NCI-H510A (cell line): ENCODE measurements at regions not wholly inside any gene's neighbourhood (a gene's known extent, or its start where the extent isn't known, plus 50 kb on each side); places are given as distances from the start of the nearest gene placed in this dataset.
"Not testable (repeated sequence)": the region's sequence is repeated elsewhere in the genome, so short reads cannot be mapped to it uniquely, and the experiment has no call there.

ENCODE experiments used
- DNase-seq: peaks from one replicate; lab custom pipeline; 2025; lab: John Stamatoyannopoulos, UW

- DNase-seq = not testable (repeated sequence)
Observed at GRCh38 chr1:203998571-203998970, 74.3 kb upstream of the SOX13 start.

GRCh38 chr1:203999618-204000017, 73.3 kb upstream of the SOX13 start:
- DNase-seq = no peak

- DNase-seq = no peak
Observed at GRCh38 chr1:204001166-204001901, 71.6 kb upstream of the SOX13 start.

DNA sequence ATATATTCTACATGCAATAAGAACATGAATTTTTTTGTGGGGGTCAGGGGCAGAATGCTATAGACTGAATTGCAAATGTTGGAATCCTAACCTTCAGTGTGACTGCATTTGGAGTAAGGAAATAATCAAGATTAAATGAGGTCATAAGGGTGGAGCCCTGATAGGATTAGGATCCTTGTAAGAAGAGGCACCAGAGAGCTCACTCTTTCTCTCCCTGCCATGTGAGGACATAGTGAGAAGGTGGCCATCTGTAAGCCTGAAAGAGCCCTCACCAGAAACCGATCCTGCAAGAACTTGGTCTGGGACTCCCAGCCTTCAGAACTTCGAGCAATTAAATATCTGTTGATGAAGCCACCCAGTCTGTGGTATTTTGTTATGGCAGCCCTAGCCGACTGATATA, 70.3 kb upstream of the SOX13 start:
- no peak for DNase-seq

DNA sequence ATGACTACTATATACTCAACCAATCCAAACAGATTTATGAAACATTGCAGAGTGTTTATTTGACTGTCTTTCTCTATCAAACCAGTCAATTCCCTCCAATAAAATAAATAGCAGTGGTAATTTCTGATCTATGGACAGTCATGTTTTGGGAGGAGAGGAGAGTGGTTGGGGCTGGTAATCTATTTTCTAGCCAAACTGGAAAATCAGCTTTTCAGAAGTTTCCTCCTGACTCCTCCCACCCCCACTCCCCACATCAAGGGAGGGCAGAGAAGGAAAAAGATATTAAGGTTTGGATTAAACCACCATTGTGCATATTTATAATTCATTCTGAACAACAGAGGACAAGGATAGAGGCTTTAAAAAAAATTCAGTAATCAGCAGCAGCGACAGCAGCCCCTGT, 69.4 kb upstream of the SOX13 start:
- no peak for DNase-seq

- no peak for DNase-seq
Observed at GRCh38 chr1:204011426-204011825, 61.5 kb upstream of the SOX13 start.

DNA sequence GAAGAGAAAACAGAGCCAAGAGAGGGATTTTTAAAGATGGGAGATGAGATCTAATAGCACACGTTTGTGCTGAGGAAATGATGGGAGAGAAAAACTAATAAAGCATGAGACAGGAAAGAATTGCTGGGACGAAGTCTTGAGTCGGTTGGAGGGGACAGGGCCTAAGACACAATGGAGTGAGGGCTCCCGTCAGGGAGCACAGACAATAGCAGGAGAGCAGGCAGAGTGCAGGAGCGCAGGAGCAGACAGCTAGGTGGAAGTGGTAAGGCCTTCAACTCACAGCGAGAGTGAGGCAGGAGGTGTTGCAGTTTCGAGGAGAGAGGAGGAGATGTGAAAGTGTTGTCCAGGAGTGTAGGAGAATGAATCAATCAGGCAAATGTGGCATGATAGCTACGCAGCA, 59.9 kb upstream of the SOX13 start:
- no peak for DNase-seq

DNA sequence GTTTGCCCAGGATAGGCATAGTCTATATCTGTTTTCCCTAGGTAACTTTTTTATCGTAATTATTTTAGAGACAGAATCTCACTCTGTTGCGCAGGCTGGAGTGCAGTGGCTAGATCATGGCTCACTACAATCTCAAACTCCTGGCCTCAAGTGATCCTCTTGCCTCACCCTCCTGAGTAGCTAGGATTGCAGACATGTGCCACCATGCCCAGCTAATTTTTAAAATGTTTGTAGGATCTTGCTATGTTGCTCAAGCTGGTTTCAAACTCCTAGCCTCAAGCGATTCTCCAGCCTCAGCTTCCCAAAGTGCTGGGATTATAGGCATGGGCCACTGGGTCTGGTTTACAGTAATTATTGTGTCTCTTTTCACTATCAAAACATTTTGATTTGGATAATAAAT, 58.6 kb upstream of the SOX13 start:
- DNase-seq = no peak

GRCh38 chr1:204014961-204015360, 58.0 kb upstream of the SOX13 start:
- not testable (repeated sequence) for DNase-seq

DNA sequence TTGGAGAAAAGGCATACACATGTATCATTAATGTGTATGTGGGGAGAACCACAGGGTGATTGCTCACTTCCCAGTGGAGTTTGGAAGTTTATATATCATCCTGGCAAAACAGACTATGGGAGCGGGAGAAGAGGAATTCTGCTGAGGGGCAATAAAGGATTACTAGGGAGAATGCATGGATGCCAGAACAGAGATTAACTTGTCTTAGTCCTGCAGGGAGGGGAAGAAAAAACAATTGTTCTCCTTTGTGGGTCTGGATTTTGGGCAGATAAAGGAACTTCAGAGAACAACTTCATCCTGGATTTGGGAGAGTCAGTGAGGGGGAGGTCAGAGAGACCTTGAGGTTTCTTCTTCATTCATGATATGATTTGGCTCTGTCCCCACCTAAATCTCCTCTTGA, 55.9 kb upstream of the SOX13 start:
- no peak for DNase-seq

DNA sequence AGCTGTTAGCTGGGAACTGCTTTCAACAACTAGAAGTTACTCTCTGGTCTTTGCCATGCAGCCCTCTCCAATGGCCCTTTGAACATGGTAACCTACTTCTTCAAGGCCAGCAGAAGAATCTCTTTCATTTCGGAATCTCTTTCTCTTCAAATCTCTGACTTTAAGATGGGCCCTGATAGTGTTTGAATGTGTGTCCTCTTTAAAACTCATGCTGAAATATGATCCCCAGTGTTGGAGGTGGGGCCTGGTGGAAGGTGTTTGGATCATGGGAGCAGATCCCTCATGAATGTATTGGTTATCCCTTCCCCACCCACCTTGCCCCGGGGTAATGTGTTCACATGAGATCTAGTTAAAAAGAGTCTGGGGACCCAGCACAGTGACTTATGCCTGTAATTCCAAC, 54.5 kb upstream of the SOX13 start:
- DNase-seq = no peak
